ENCODE measurements at regions not wholly inside any gene's neighbourhood (a gene's known extent, or its start where the extent isn't known, plus 50 kb on each side); places are given as distances from the start of the nearest gene placed in this dataset.

GRCh38 chr18:51400721-51401120 is 203.2 kb upstream of the MEX3C start:
- no peak for DNase-seq
- no peak for TF ChIP-seq CTCF (conservative IDR thresholded peaks at IDR 0.05)
- no peak overlapping the region for H3K4me3 ChIP-seq (ENCODE audit: low read length)
- H3K4me1 ChIP-seq (ENCODE audit: control insufficient read depth, insufficient read depth, low read length), result no peaks in the 10 kb centered on the region
- Mint-ChIP-seq H3K27ac (no peak overlapping the region), H3K4me3 (no peak overlapping the region), H3K4me1 (peaks cover 21% of the 10 kb centered on the region), H3K27me3 (ENCODE audit: insufficient read depth) (no peaks in the 10 kb centered on the region), H3K9me3 (no peaks in the 10 kb centered on the region), H3K36me3 (ENCODE audit: low read depth) (no peaks in the 10 kb centered on the region)
- no peaks in the 10 kb centered on the region for H3K36me3 ChIP-seq (ENCODE audit: control insufficient read depth, insufficient read depth, low read length)
- no peak overlapping the region for H3K27ac ChIP-seq (ENCODE audit: low read depth, low read length)
- no peaks in the 10 kb centered on the region for H3K27me3 ChIP-seq (ENCODE audit: control insufficient read depth, insufficient read depth, low read length, poor library complexity, severe bottlenecking)
- H3K9ac ChIP-seq (ENCODE audit: extremely low read depth, low read length, poor library complexity, severe bottlenecking), result no peak overlapping the region
- WGBS, 2 experiments (ENCODE audit: insufficient coverage in 1 of 2, insufficient read length in 1 of 2), result 83 to 100% methylated on average over 1 of the region's 2 CpGs
- H3K9me3 ChIP-seq (ENCODE audit: control insufficient read depth, low read length), result no peaks in the 10 kb centered on the region

- no peaks in the 10 kb centered on the region for H3K9me3 Mint-ChIP-seq
- H3K36me3 Mint-ChIP-seq (ENCODE audit: low read depth), result no peaks in the 10 kb centered on the region
- Histone ChIP-seq H3K9ac (ENCODE audit: extremely low read depth, low read length, poor library complexity, severe bottlenecking) (no peak overlapping the region), H3K27me3 (ENCODE audit: control insufficient read depth, insufficient read depth, low read length, poor library complexity, severe bottlenecking) (no peaks in the 10 kb centered on the region), H3K36me3 (ENCODE audit: control insufficient read depth, insufficient read depth, low read length) (no peaks in the 10 kb centered on the region), H3K4me1 (ENCODE audit: control insufficient read depth, insufficient read depth, low read length) (no peaks in the 10 kb centered on the region), H3K4me3 (ENCODE audit: low read length) (no peak overlapping the region), H3K27ac (ENCODE audit: low read depth, low read length) (no peak overlapping the region), H3K9me3 (ENCODE audit: control insufficient read depth, low read length) (no peaks in the 10 kb centered on the region)
- H3K27ac Mint-ChIP-seq, result no peak overlapping the region
- no peaks in the 10 kb centered on the region for H3K27me3 Mint-ChIP-seq (ENCODE audit: insufficient read depth)
- TF ChIP-seq CTCF (conservative IDR thresholded peaks at IDR 0.05), result no peak
- H3K4me1 Mint-ChIP-seq, result peaks cover 26% of the 10 kb centered on the region
- DNase-seq, result no peak
- H3K4me3 Mint-ChIP-seq, result no peak overlapping the region
- 80 to 100% methylated on average over 1 to 2 of the region's 2 CpGs for WGBS, 2 experiments (ENCODE audit: insufficient coverage in 1 of 2, insufficient read length in 1 of 2)
Measured at GRCh38 chr18:51401912-51402311, 204.4 kb upstream of the MEX3C start.

GRCh38 chr18:51404620-51405019 is 207.1 kb upstream of the MEX3C start:
- H3K9me3 ChIP-seq (ENCODE audit: control insufficient read depth, low read length), result no peaks in the 10 kb centered on the region
- 80 to 94% methylated on average over 1 to 2 of the region's 2 CpGs for WGBS, 2 experiments (ENCODE audit: insufficient coverage in 1 of 2, insufficient read length in 1 of 2)
- H3K4me3 ChIP-seq (ENCODE audit: low read length), result no peak overlapping the region
- no peaks in the 10 kb centered on the region for H3K27me3 ChIP-seq (ENCODE audit: control insufficient read depth, insufficient read depth, low read length, poor library complexity, severe bottlenecking)
- H3K9ac ChIP-seq (ENCODE audit: extremely low read depth, low read length, poor library complexity, severe bottlenecking), result no peak overlapping the region
- Mint-ChIP-seq H3K4me3 (no peak overlapping the region), H3K27ac (no peak overlapping the region), H3K27me3 (ENCODE audit: insufficient read depth) (no peaks in the 10 kb centered on the region), H3K36me3 (ENCODE audit: low read depth) (no peaks in the 10 kb centered on the region), H3K4me1 (peaks cover 29% of the 10 kb centered on the region), H3K9me3 (no peaks in the 10 kb centered on the region)
- H3K27ac ChIP-seq (ENCODE audit: low read depth, low read length), result no peak overlapping the region
- DNase-seq, result no peak
- H3K36me3 ChIP-seq (ENCODE audit: control insufficient read depth, insufficient read depth, low read length), result no peaks in the 10 kb centered on the region
- no peaks in the 10 kb centered on the region for H3K4me1 ChIP-seq (ENCODE audit: control insufficient read depth, insufficient read depth, low read length)
- no peak for TF ChIP-seq CTCF (conservative IDR thresholded peaks at IDR 0.05)
